Stimulated activated CD4-positive, alpha-beta T cell treated with anti-CD3 and anti-CD28 coated beads, Interleukin-15, amount 100 ng/mL, for 48 hours (primary cell): ENCODE measurements at regions not wholly inside any gene's neighbourhood (a gene's known extent, or its start where the extent isn't known, plus 50 kb on each side); places are given as distances from the start of the nearest gene placed in this dataset.
A peak's percentile ranks its signal among the peaks of the same experiment; 100 is the strongest.

Experiments used
- DNase-seq, 2 donors: peaks; one replicate each; pipeline ENCODE4 v3.0.0-alpha.2; 2020; ENCODE audit warnings: low read depth in 2 of 2

GRCh38 chrX:38856670-38857265, 55.5 kb downstream of the MID1IP1 start:
- no peak for DNase-seq

DNA sequence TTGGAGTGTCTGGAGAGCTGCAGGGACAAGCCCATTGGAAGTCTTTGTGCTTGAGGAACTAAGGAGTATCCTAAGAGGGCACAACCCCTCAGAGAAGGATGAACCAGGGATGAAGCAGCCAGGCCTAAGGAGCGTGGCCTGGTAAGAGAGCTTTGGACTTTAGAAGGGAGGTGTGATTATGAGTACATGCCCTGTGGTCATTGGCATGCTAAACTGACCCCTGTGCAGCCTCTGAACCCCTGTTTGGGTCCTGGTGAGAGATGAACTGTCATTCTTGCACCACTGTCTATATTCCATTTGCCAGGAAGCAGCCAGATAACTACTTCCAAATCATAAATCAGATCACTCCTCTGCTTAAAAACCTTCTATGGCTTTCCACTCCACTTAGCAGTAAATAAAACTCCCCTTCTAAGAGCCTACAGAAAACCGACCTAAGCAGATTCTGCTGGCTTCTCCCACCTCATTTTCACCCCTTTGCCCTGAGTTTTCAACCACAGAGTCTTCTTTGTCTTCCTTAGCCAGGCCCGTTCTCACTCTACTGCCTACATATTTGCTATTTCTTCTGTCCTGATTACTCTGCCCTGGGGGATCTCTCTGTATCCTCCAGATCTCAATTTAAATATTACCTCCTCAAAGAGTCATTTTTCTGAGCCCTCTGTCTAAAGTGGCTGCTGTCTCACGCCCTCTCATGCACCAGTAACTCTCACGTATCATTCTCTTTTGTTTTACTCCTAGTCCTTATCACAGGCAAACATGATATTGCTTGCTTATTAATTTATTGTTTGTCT, 56.7 kb downstream of the MID1IP1 start:
- no peak for DNase-seq

- DNase-seq = no peak
Observed at GRCh38 chrX:38859602-38860001, 58.3 kb downstream of the MID1IP1 start.

- peak in 1 of 2 donors; percentile 10 for DNase-seq
Observed at GRCh38 chrX:38860106-38861013, 59.1 kb downstream of the MID1IP1 start.

- no peak for DNase-seq
Observed at GRCh38 chrX:38861489-38861888, 60.2 kb downstream of the MID1IP1 start.

GRCh38 chrX:38862100-38862499, 60.8 kb downstream of the MID1IP1 start:
- DNase-seq = no peak

DNA sequence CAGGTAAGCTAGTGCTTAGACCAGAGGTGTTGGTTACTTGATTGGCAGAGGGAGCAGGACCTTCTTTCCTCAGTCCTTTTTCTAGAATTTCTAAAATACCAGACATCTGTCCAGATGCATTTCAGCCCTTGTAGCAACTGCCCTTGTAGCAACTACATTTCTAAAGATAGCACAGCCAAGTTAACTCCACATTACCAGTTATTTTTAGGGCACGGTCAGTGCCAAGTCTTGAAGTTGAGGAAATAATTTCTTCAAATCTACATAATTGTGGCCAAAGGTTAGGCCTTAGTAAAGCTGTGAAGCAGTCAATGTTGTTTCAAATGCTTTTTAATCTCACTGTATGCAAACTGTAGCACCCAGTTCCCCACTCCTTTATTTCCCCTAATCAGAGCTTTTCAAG, 62.9 kb downstream of the MID1IP1 start:
- DNase-seq = no peak

DNA sequence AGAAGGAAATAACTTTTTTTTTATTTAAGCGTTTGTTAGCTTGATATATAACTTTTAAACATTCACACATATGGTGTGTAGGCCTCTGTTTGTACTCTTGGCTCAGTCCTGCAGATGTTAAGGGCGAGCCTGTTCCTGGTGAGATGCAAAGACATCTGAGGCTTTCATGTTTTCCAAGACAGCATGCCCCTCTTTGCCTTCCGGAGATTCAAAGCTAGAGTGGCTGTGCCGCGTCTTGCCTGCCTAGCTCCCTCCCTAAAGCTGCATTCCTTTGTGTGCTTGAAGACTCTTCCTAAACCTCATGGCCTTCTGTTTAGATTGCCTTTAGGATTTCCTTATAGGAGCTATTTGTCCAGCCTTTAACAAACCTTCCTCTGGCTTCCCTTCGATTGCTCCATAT, 67.1 kb downstream of the MID1IP1 start:
- no peak for DNase-seq

DNA sequence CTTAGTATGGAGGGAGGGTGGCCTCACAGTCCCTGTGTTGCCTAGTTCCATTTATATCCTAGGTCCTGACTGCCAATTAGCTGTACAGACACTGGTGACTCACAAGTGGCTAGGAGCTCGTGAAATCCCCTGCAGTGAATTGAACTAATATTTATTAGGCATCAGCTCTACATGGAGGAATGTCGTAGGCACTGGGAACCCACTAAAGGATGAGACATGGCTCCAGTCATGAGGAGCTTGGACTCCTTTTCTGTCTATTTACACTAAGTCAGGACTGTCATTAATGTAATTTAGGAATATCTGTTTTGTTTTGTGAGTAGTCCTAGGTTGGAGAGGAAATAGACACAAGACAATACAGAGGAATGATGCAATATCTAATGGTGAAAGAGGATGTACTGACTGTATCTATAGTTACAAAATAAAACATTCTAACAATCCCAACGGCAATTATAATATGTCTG, 67.7 kb downstream of the MID1IP1 start:
- DNase-seq = no peak

GRCh38 chrX:38870361-38870895, 69.2 kb downstream of the MID1IP1 start:
- DNase-seq = no peak

DNA sequence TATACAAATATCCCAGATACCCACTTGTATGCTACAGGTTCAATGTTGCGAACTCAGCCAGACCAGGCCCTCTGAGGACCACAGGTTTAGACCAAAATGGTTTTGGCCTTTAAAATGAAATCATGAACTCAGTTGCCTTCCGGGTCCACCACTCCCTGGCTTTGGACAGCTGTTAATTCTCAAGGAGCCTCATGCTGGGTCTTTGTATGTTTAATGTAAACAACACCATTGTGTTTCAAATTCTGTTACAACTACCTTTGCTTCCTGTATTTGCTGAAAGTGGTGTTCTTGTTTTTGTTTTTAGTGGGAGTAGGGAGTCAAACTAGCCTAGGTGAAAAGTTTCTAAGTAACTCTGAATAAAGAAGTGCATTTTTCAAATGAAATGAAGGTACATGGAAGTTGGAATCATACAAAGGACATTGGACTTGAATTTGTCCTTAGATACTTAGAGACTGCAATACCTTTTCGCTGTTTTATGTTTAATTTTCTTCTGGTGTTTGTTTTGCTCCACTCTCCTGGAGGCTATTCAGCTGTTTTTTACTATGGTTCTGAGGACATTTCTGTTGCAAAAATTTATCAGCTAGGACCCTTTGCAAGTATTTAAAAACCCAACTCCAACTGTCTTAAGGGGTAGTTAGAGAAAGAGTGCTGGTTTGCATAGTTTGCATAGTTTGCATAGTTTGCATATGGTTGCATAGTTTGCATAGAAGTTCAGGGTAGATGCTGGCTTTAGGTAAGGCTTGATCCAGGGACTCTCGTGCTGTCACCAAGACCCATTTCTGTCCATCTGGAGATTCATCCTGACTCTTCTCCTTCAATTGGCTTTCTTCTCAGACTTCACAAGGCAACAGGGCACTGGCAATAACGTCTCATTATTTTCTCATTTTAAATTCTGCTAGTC, 70.1 kb downstream of the MID1IP1 start:
- DNase-seq = no peak

GRCh38 chrX:38877366-38877765, 76.1 kb downstream of the MID1IP1 start:
- no peak for DNase-seq

GRCh38 chrX:38878641-38879340, 77.5 kb downstream of the MID1IP1 start:
- no peak for DNase-seq

- no peak for DNase-seq
Observed at GRCh38 chrX:38879631-38880220, 78.5 kb downstream of the MID1IP1 start.

GRCh38 chrX:38880296-38880854, 79.1 kb downstream of the MID1IP1 start:
- DNase-seq = no peak

GRCh38 chrX:38881066-38881465, 79.8 kb downstream of the MID1IP1 start:
- DNase-seq = no peak

- no peak for DNase-seq
Observed at GRCh38 chrX:38881727-38882126, 80.5 kb downstream of the MID1IP1 start.

GRCh38 chrX:38882894-38883626, 81.8 kb downstream of the MID1IP1 start:
- DNase-seq = no peak

DNA sequence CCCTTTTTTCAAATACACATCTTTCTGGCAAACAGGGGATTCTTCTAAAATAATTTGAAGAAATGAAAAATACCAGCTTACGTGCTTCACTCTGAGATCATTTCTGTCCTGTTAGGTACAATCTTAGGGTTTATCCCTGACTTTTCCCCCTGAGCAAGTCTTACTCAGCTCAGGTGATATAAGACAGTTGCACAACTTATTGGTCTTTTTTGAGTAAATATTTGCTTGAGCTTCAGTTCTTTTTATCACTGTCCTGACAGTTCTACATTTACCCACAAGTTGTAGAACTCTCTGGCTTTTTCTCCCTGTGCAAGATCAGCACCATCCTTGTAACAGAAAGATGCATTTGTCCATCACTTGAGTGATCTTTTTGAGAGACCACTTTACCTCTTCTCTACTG, 84.9 kb downstream of the MID1IP1 start:
- DNase-seq = no peak
